Lower leg skin (tissue), 3 donors: ENCODE measurements at regions not wholly inside any gene's neighbourhood (a gene's known extent, or its start where the extent isn't known, plus 50 kb on each side); places are given as distances from the start of the nearest gene placed in this dataset.

Source experiments
- POLR2A ChIP-seq, 2 donors: fragments of 450-650 bp; IDR thresholded peaks; one replicate each; pipeline ENCODE4 v1.6.1; 2016 to 2017; ENCODE audit warnings: antibody characterized with exemption in 2 of 2, mild to moderate bottlenecking in 1 of 2, moderate library complexity in 1 of 2
- TF ChIP-seq, protein P1 (sequence below), 3 donors: fragments of 450-650 bp; IDR thresholded peaks; one replicate each; pipeline ENCODE4 v1.5.1; 2016; ENCODE audit warnings: antibody characterized with exemption in 3 of 3, mild to moderate bottlenecking in 3 of 3, moderate library complexity in 2 of 3

DNA sequence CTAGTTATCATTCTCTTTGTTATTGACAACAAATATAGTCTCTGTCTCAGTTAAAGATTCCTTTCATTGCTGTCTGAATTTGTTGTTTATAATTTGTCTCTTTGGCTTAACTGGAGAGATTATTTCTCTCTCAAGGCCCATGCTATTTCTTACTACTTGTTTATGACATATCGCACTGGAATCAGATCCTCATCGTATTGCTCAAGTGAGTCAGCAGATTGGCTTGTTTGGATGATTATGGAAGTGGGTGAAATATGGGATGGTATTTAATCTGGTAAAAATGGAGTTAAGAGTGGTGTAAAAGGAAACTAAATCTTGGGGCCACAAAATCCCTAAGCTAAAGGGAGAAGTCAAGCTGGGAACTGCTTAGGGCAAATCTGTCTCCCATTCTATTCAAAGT, 613.1 kb downstream of the SI start:
- TF ChIP-seq, protein P1, sequence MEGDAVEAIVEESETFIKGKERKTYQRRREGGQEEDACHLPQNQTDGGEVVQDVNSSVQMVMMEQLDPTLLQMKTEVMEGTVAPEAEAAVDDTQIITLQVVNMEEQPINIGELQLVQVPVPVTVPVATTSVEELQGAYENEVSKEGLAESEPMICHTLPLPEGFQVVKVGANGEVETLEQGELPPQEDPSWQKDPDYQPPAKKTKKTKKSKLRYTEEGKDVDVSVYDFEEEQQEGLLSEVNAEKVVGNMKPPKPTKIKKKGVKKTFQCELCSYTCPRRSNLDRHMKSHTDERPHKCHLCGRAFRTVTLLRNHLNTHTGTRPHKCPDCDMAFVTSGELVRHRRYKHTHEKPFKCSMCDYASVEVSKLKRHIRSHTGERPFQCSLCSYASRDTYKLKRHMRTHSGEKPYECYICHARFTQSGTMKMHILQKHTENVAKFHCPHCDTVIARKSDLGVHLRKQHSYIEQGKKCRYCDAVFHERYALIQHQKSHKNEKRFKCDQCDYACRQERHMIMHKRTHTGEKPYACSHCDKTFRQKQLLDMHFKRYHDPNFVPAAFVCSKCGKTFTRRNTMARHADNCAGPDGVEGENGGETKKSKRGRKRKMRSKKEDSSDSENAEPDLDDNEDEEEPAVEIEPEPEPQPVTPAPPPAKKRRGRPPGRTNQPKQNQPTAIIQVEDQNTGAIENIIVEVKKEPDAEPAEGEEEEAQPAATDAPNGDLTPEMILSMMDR (IDR thresholded peaks at IDR 0.05) = no peak
- no peak for TF ChIP-seq POLR2A (IDR thresholded peaks at IDR 0.05)
